Stimulated activated CD4-positive, alpha-beta T cell treated with anti-CD3 and anti-CD28 coated beads, Interleukin-1b, Interleukin-23, amount 100 ng/mL, for 48 hours (primary cell): ENCODE measurements at regions not wholly inside any gene's neighbourhood (a gene's known extent, or its start where the extent isn't known, plus 50 kb on each side); places are given as distances from the start of the nearest gene placed in this dataset.
"Not testable (repeated sequence)": the region's sequence is repeated elsewhere in the genome, so short reads cannot be mapped to it uniquely, and the experiment has no call there.

Experiments used
- DNase-seq: peaks from one replicate; pipeline ENCODE4 v3.0.0-alpha.2; 2020

DNA sequence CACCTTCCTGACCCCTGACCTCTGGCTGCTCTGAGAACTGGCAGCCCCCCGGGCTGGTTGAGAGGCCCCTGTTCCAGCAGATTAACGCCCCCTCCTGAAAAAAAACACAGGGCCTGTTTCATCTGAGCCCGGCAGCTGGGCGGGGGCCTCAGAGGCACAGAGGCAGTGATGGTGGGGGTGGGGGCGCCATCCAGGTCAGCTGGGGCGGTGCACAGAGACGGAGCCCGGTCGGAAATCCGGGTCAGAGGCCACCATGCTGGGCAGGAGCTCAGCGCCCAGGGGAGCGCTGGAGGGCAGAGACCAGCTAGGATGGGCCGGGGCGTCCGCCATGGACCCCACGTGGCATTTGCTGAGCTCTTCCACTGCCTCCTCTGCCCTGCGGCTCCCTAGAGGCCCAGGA is 68.0 kb downstream of the UNCX start:
- no peak for DNase-seq

DNA sequence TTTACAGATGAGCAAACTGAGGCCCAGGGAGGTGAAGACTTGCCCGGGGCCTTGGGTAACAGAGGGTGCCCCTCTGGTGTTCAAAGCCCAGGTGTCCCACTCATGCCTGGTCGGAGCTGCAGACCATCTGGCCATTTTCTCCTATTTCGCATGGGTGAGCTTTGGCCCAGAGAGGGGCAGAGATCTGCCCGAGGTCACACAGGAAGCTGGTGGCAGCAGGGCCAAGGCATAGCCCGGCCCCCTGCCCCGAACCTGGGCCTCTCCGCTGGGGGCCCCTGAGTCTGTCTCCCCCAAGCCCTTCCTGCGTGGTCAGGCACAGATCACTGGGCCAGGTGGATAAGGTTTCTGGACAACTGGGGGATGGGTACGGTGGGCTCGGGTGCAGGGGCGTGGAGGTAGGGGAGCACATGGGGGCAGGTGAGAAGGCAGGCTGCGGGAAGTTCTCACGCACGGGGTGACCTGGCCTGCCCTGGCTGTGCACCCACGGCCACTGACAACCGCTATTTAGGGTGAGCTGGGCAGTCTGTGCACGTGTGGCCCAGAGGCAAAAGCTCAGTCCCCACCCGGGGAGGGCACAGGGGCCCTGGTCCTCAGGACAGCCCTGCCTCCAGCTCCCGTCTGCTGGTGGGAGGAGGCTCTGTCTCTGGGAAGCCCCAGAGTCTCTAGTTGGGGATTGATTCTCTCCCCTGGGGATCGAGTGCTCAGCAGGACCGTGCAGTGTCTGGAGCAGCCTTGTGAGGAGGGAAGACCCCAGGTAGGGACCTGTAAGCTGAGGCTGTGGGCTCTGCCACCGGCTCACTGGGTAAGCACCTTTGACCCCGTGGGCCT is 68.6 kb downstream of the UNCX start:
- no peak for DNase-seq

DNA sequence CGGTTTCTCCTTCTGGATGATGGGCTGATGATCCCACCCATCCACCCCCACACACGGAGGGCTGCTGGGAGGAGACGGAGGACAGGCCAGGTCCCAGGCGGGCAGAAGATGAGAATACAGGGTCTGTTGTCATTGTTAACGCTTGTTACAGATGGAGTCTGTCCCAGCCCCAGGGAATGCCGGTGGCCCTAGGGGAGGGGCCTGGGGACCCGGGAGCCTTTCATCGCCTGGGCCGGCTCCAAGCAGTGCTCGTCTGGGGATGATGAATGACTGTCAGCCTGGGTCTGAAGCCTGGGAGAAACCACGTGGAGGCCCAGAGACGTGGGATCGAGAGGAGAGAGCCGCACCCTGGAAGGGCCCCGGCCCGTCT is 69.2 kb downstream of the UNCX start:
- DNase-seq: no peak

DNA sequence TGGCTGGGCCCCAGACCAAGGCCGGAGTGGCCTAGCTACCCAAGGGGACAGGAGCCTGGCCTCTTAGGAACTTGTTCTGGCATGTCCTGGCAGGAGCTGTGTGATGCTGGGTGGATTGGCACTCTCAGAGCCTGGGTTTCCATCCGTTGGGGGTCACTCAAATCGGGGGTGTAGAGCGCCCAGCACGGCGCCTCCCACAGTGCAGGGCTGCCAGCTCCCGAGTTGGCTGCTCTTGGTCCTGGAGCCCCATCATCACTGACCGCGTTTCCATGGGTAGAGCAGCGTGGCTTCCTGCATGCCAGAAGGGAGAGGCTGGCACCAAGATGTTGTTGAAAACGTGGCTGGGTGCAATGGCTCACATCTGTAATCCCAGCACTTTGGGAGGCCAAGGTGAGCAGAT is 70.3 kb downstream of the UNCX start:
- no peak for DNase-seq

DNA sequence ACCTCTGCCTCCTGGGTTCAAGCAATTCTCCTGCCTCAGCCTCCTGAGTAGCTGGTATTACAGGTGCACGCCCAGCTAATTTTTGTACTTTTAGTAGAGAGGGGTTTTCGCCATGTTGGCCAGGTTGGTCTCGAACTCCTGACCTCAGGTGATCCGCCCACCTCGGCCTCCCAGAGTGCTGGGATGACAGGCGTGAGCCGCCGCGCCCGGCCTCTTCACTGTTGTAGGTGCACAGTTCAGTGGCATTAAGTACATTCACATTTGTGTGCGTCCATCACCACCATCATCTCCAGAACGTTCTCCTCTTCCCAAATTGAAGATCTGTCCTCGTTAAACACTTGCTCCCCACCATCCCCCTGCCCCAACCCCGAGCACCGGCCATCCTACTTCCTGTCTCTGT is 71.3 kb downstream of the UNCX start:
- DNase-seq: not testable (repeated sequence)

DNA sequence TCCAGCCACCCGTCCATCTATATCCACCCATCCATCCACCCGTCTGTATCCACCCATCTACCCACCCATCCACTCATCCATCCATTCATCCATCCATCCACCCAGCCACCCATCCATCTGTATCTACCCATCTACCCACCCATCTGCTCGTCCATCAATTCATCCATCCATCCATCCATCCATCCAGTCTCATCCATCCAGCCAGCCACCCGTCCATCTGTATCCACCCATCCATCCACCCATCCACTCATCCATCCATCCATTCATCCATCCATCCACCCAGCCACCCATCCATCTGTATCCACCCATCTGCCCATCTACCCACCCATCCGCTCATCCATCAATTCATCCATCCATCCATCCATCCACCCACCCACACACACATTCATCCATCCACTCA is 73.2 kb downstream of the UNCX start:
- no peak for DNase-seq

DNA sequence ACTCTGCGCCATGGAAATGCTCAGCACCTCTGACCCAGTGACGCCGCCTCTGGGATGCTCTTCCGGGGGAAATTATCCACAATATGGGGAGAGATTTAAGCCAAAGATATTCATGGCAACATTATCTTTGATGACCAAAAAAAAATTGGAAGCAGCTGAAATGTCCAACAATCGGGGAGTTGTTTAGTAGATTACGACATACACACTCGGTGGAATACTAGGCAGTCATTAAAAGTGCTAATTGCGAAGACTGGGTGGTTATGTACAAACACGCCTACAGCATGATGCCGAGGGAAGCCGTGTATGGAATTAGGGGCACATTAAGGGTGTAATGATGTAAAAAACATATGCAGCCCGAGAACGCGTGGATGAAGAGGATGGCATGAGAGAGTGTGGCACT is 75.2 kb downstream of the UNCX start:
- no peak for DNase-seq

DNA sequence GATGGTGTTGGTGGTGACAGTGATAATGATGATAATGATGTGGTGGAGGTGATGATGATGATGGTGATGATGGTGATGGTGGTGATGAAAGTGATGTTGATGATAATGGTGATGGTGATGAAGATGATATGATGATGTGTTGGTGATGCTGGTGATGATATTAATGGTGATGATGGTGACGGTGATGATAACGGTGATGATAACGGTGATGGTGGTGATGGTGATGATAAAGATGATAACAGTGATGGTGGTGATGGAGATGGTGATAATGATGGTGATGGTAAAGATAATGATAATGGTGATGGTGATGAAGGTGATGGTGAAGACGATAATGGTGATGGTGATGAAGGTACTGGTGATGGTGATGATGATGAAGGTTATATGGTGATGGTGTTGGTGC is 76.6 kb downstream of the UNCX start:
- DNase-seq: no peak

DNA sequence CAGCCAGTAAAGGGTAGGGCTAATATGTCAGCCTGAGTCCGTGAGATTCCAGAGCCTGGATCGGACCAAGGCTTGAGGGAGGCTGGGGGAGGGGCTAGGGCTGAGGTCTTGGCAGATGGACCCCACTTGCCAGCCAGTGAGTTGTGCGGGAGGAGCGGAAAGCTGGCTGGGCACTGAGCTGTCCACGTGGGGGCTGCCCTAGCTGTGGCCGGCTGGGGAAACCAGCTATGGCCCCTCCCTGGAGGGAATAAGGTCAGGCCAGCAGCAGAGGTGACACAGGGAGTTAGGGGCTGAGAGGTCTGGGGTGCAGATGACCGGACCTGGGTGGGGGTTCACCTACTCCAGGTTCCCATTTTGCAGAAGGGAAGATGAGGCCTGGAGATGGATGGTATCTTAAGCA is 77.3 kb downstream of the UNCX start:
- no peak for DNase-seq

DNA sequence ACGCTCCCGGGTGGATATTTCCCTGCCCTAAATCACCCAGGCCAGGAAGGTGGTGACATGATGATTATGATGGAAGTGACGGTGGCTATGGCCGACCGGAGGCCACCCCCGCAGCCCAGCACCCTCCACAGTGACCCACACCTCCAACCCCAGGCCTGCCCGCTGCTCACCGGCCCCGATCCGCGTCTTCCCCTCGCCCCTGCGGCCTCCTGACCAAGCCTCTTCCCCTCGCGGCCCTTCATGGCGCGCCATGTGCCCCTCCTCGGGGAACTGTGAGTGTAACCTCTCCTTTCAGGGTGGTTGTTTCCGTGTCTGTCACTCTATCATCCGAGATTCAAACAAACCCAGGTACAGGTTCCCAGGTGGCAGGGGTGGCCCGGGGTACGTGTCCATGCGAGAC is 78.3 kb downstream of the UNCX start:
- DNase-seq: no peak

DNA sequence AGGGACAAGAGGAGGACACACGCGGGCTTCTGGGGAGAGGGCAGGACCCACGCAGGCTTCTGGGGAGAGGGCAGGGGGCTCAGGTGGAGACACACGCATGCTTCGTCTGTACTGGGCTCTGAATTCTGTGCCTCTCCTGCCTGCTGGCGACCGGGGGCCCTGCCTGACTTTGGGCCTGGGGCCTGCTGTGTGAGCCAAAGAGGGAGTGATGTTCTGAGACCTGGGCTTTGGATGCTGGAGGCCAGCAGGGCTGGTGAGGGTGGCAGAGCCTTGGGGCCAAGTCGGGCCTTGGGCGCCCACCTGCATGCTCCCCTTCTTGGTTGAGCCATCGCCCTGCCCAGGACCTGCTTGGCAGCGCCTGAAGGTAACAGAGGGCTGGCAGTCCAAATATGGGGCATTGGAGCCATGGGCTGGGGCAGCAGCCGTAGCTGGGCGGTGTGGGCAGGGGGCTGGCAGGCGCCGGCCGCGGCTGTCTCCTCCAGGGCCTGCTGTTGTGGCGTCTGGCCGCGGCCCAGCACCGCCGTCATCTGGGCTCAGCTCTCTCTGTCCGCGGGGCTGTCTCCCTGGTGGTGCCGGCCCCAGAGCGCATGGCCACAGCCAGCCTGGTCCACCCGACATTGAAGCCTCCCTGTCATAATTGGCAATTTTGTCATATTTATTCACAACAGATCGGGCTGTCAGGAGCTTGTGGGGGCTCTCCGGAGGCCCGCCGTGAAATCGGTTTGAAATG is 78.9 kb downstream of the UNCX start:
- no peak for DNase-seq

DNA sequence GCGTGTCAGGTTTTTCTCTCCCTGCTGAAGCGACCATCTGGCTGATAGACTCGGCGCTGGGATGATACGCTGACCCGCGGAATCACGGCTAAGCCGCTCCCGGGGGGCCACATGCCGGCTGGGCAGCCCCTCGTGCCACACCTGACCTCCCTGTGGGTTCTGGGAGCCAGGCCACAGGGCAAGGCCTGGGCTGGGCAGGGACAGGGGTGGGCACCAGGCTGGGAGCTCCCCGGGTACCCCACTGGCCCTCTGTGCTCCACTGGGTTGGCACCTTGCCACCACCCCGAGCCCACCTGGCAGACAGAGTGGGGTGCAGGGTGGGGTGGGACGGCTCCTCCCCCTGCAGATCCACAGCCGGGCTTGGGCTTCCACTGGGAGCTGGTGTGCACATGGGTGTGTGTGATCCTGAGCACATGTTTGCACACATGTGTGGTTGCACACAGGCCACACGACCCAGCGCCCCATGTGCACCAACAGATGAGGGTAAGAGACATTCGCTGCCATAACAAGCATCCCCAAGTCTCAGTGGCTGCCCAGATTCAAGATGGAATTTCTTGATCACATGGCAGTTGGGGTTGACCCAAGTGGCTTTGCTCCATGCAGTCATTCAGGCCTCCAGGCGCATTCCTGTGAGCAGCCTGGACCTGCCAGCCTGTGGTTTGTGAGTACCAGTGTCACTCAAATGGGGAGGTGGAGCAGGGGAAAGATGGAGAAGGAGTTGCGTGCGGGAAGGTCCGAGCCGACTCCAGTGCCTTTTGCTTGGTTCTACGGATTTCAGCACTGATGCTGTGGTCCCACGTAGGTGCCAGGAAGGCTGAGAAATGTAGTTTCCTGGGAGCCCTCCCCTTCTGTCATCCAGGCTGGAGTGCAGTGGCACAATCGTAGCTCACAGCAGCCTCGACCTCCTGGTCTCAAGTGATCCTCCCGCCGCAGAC is 79.7 kb downstream of the UNCX start:
- no peak for DNase-seq

DNA sequence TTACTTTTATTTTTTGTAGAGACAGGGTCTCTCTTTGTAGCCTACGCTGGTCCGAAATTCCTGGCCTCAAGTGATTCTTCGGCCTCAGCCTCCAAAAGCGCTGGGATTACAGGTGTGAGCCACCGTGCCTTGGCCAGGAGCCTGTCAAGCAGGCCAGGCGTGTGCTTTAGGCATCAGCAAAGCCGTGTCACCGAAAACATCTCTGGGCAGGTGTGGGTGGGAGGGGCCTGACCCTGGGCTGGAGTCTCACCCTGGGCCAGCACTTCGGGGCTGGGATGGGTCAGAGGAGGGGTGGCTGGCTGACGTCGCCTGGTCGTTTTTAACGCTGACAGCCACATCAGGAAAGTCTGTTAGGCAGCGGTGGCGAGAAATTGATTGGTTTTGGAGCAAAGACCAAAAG is 80.9 kb downstream of the UNCX start:
- no peak for DNase-seq

DNA sequence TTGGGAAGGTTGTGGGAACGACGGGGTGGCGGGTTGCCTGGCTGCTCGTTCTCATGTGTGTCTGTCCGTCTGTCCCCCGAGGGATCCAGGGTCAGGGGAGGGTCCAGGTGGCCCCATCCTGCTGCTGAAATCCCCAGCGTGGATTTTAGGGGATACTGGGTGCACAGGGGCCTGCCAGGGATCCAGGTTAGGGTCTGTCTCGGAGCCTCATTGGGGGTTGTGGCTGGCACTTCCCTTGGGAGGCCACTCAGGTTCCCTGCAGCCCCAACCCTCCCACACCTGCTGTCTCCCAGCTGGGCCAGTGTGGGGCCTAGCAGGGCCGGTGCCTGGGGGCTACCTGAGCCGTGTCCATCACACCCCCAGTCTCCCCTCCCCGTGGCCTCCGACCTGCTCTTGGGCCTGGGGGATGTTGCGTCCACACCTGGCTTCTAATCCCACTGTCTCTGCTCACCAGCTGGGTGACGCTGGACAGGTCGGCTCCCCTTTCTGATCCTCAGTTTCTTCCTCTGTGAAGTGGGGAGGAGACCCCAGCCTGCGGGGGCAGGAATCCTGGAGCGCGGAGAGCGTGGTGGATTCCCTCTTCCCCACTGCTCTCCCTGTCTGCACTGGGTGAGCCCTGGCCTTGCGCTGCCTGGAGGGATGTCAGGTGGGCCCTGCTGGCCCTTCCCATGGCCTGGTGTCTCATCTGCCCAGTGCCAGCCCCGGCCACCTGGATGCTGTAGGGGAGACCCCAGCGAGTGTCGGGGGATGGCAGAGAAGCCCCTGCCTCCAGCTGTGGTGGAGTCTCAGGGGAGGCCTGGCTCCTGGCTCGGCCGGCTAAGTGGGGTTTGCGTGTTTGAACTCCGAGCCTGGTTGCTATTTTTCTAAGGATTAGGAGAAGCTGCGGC is 81.6 kb downstream of the UNCX start:
- no peak for DNase-seq

DNA sequence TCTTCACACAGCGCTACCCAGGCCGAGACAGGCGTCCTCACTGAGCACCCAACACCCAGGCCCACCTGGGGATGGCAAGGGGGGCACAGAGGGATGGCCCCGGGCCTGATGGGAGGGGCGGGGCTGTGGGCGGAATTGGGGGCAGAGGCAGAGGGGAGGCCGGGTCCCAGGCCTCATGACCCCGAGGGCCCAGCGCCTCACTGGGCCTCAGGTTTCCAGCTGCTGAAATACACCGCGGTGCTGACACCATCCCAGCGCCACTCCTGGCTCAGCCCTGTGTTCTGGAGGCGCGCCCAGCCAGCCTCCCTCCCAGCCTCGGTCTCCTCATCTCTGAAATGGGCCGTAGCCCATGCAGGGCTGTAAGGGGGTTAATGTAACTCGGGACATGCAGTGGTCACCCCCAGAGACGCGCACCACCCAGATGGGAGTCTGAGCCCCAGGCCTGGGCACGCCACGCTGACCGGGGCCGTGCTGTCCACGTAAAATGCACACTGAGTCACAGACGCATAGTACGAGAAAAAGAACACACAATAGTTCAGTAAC is 82.3 kb downstream of the UNCX start:
- DNase-seq: no peak

DNA sequence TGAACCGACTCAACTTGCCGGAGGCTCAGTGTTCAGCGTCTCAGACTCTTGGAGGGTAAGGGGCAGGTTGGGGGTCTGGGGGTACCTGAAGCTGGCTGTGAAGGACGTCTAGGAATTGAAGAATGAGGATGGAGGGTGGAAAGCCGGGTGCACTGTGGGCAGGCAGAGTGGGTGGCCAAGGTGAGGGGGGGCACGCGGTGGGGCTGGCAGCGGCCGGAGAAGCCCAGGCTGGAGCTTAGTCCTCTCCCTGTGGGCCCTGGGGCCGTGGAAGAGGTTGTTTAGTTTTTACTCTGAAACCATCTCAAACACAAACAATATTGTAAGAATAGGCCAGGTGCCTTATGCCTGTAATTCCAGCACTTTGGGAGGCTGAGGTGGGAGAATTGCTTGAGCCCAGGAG is 83.4 kb downstream of the UNCX start:
- no peak for DNase-seq

DNA sequence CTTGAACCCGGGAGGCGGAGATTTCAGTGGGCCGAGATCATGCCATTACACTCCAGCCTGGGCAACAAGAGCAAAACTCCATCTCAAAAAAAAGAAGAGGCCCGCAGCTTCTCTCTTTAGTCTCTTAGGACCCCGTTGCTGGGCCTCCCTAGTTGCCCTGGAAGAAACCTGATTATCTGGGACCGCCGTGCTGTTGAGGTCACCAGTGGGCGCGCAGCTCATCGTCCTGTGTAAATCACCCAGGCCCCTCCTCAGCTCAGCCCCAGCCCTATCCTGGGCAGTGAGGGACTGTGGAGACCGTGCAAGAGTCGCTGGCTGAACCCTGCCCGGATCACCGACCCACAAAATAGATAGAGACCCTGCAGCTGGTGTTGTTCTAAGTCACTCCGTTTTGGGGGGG is 85.0 kb downstream of the UNCX start:
- DNase-seq: no peak

DNA sequence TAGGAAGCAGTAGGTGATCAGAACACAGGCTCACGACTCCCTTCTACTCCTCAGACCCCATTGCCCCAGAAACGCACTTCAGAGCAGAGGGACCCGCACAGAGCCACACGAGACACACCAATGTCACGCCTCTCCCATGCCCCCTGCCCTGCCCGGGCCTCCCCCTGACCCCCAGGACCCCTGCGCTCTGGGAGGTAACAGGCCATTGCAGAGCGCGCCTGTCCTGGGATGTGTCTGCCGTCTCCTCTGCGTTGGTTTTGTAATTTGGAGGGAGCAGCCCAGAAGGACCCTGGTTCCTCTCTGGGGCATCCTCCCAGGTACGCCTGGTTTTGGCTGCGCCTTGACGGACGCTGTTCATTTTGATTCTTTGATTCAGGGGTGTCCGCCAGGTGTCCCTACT is 85.4 kb downstream of the UNCX start:
- DNase-seq: no peak

DNA sequence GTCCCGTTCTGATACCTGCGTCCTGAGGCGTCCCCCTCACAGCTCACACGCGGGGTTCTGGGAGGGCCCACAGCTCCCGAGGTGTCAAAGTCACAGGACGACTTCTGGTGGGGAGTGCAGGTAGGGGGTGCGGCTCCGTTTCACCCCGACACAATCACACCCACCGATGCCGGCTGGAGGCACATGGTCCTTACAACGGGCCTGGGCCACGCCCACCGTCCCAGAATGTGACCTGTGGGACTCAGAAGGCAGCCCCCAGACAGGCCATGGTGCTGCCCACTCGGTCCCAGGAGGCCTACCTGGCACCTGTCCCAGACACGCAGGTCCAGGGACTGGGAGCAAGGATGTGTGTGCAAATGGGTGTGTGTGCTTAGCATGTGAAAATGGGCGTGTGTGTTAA is 86.0 kb downstream of the UNCX start:
- no peak for DNase-seq

DNA sequence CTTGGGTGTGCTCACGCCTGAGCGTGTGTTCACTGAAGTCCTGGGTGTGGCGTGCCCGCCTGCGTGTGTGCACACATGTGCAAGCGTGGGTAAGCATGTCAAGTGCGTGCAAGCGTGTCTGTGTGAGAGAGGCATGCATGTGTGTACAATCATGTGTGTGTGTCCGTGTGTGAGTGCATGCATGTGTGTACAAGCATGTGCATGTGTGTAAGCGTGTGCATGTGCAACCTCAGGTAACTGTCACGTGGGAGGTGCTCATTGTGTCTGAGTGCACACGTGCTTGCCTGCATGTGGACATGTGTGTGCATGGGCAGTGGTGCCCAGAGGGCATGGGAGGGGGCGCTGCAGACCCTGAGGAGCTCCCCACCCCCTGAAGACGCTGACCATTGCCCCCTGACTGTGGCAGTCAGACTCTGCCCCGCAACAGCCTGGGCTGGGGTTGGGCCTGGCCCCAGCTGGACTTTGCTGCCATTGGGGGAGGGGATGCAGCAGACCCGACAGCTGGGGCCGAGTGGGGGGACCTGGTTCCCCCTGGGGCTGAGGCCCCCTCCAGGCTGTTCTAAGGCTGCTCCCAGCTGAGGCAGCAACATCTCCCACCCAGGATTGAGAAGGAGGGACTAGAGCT is 88.1 kb downstream of the UNCX start:
- DNase-seq: no peak

DNA sequence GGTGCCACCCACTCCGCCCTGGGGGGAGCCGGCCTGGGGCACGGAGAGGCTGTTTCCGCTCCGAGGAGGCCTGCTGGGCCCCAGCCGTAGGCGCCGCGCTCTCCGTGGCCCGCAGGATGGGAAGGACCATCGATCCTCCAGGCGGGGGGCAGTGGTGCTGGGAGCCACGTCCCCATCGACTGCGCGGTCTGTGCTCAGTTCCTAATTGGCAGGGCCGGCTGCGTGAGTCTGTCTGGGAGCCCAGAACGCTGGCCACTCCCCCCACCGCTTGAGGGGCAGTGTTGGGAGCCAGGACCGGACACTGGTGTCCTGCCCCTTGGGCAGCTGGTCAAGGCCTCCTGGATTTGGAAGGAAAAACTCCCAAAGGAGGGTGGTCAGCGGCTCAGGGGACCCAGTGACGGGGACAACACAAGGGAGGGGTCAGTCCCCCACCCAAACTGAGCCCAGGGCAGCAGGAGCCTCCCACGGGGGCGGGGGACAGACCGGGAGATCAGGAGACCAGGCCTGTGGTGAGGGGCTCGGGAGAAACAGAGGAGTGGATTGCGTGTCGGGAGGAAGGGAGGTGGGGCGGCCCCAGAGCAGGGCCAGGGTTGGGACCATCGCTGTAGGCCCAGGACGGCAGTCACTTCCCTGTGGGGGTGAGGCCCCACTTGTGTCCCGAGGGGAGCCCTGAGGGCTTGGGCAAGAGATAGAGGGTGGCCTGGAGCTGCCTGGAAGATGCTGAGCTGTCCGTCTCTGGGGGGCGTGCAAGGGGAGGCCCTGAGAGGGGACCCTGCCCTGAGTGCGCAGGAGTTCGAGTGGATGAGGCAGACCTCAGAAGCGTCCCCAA is 89.0 kb downstream of the UNCX start:
- no peak for DNase-seq
